ENCODE measurements at regions not wholly inside any gene's neighbourhood (a gene's known extent, or its start where the extent isn't known, plus 50 kb on each side); places are given as distances from the start of the nearest gene placed in this dataset.

GRCh38 chr12:107454109-107454830, 231.3 kb upstream of the PWP1 start:
- TF ChIP-seq CTCF (IDR thresholded peaks at IDR 0.05), result no peak
- TF ChIP-seq POLR2A (IDR thresholded peaks at IDR 0.05), result no peak
